ENCODE measurements at regions not wholly inside any gene's neighbourhood (a gene's known extent, or its start where the extent isn't known, plus 50 kb on each side); places are given as distances from the start of the nearest gene placed in this dataset.

- TF ChIP-seq POLR2AphosphoS5 (IDR thresholded peaks at IDR 0.05; ENCODE audit: low read depth, low read length): no peak
- TF ChIP-seq RXRA (IDR thresholded peaks at IDR 0.05; ENCODE audit: insufficient read depth, low read depth, low read length): no peak
- TF ChIP-seq TAF1 (IDR thresholded peaks at IDR 0.05; ENCODE audit: low read depth, low read length): no peak
- no peak for TF ChIP-seq ZNF274 (IDR thresholded peaks at IDR 0.05; ENCODE audit: borderline replicate concordance, extremely low read depth, low read length)
- TF ChIP-seq CTCF (IDR thresholded peaks at IDR 0.05; ENCODE audit: control extremely low read depth in 1 of 3, insufficient read depth in 1 of 3, low read depth in 1 of 3, low read length in 3 of 3): no peak
- TF ChIP-seq EP300 (IDR thresholded peaks at IDR 0.05; ENCODE audit: borderline replicate concordance in 1 of 2, low read depth in 2 of 2, low read length in 2 of 2): no peak
- TF ChIP-seq BCL11A (IDR thresholded peaks at IDR 0.05; ENCODE audit: low read depth in 2 of 2, low read length in 2 of 2): no peak
- TF ChIP-seq, protein P1, sequence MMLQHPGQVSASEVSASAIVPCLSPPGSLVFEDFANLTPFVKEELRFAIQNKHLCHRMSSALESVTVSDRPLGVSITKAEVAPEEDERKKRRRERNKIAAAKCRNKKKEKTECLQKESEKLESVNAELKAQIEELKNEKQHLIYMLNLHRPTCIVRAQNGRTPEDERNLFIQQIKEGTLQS (IDR thresholded peaks at IDR 0.05; ENCODE audit: insufficient read depth, low read depth, low read length): no peak
- TF ChIP-seq GABPA (IDR thresholded peaks at IDR 0.05; ENCODE audit: borderline replicate concordance, insufficient read depth, low read length): no peak
- TF ChIP-seq YY1 (IDR thresholded peaks at IDR 0.05; ENCODE audit: low read depth, low read length): no peak
- TF ChIP-seq, protein P2, sequence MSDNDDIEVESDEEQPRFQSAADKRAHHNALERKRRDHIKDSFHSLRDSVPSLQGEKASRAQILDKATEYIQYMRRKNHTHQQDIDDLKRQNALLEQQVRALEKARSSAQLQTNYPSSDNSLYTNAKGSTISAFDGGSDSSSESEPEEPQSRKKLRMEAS (IDR thresholded peaks at IDR 0.05): no peak
- no peak for TF ChIP-seq SUZ12 (IDR thresholded peaks at IDR 0.05; ENCODE audit: low read length)
Observed at GRCh38 chr17:83190004-83190385, 110.6 kb downstream of the METRNL start.
